Epithelial cell of prostate (primary cell): ENCODE measurements at regions not wholly inside any gene's neighbourhood (a gene's known extent, or its start where the extent isn't known, plus 50 kb on each side); places are given as distances from the start of the nearest gene placed in this dataset.

Experiments
- DNase-seq: peaks from one replicate; pipeline ENCODE4 v3.0.0-alpha.2; 2011; ENCODE audit warnings: low read depth, low spot score
- H3K27ac ChIP-seq: fragments of 450-650 bp; 2 replicates; pipeline ENCODE4 v1.5.1; 2017; ENCODE audit warnings: mild to moderate bottlenecking

DNA sequence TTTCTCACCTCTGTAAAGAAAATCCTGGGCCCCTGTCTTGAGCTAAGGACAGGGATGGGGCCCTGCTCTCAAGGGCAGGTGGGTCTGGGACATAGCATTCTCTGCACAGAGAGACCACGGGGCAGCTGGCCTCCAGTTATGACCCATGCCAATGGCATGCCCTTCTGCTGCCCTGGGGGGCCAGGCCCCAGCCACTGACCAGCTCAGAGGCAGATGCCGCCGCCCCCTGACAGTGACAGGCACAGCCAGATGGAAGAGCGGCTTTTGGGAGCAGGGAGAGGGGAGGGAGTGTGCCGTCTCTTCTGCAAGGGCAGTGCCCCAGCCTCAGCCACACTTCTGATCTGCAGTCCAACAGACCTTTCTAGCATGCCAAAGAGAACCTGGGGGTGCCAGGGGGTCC lies 114.8 kb upstream of the NAV2 start:
- DNase-seq, result no peak
- no peak overlapping the region for H3K27ac ChIP-seq

DNA sequence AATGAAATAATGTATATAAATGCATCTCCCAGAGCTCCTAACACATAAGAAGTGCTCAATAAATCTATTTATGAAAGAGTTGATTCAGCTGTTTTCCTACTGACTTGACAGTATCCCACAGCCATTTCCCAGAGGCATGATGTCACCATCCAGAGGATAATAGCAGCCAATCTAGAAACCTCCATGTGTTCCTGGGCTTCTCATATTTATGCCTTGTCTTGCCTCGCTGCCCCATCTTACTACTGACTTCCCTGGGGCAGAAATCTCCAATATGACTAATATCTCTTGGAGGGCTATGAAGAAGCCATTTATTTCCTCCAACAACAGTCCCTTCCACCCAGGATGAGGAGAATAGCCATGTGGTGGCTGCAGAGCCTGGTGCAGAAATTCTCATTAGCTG lies 115.4 kb upstream of the NAV2 start:
- DNase-seq, result no peak
- H3K27ac ChIP-seq, result no peak overlapping the region

DNA sequence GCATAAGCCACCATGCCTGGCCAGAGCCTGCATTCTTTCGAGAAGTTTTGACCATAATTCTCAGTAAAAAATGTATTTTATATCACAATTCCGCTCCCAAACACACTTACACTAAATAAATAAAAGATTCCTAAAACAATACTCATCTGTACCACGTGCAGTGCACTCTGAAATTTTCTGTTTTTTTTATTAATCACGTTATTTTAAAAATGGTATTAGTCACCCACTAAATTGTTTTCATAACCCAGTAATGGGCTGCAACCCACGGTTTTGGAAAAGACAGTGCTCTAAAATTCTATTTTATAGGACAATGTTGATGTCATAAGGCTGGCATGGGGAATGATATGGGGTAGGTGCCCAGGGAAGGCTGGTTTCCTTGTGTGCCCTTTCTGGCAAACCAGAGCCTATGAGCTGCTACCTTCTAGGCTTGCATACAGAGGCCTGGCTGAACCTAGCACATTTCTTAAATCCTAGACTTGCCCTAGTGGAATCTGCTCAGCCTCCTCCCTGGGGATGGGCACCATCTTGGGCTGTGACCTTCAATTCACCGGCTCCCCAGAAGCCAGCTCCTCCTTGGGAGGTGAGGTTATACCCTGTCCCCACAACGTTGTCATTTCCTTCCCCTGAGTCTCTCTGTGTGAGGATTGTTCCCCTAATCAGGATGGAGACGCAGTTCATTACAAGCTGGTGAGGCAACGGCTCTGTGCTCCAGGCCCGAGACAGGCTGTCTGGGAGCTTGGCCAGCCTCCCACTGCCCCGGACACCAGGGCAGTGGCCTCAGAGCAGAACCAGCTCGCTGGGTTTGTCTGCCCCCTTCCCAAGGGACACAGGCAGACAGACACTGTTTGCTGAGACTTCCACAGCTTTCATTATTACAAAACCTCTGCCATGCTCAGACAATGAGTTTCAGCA lies 116.5 kb upstream of the NAV2 start:
- DNase-seq, result no peak
- H3K27ac ChIP-seq, result no peak overlapping the region

DNA sequence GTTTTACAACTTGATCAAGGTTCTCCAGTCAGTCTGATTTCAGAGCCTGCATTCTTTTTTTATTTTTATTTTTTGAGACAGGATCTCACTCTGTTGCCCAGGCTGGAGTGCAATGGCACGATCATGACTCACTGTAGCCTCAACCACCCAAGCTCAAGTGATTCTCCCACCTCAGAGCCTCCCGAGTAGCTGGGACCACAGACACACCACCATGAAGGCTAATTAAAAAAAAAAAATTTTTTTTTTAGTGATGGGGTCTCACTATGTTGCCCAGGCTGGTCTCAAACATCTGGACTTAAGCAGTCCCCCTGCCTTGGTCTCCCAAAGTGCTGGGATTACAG lies 117.2 kb upstream of the NAV2 start:
- H3K27ac ChIP-seq, result no peak overlapping the region
- DNase-seq, result no peak

DNA sequence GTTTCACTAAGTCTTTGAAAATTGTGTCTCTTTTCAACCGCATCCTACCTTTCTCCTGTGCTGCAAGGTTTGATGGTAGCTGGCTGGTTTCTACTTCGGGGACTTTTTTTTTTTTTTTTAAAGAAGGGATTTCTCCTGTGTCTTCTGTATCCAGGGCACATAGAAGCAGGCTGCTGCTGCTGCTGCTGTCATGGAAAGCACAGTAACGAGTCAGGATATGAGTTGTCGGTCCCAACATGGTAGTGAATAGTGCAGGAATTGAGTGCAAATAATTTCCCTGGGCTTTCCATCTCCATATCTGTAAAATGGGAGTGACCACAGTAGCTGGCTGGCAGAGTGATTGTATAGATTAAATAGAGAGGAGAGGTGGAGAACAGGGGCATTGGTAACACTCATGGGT lies 118.3 kb upstream of the NAV2 start:
- H3K27ac ChIP-seq, result no peak overlapping the region
- no peak for DNase-seq

DNA sequence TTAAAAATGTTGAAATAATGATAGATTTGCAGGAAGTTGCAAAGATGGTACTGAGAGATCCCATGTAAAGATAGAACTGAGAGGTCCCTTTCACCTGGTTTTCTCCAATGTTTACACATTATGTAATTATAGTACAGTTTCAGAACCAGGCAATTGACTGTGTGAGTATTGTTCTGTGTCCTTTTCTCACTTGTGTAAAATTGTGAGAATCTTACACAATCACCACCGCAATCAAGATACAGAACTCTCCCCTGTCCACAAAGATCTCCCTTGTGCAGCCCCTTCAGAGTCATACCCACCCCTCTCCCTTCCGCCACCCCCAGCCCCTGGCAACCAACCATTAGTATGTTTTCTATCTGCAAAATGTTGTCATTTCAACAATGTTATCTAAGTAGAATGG lies 119.8 kb upstream of the NAV2 start:
- DNase-seq, result no peak
- no peak overlapping the region for H3K27ac ChIP-seq

DNA sequence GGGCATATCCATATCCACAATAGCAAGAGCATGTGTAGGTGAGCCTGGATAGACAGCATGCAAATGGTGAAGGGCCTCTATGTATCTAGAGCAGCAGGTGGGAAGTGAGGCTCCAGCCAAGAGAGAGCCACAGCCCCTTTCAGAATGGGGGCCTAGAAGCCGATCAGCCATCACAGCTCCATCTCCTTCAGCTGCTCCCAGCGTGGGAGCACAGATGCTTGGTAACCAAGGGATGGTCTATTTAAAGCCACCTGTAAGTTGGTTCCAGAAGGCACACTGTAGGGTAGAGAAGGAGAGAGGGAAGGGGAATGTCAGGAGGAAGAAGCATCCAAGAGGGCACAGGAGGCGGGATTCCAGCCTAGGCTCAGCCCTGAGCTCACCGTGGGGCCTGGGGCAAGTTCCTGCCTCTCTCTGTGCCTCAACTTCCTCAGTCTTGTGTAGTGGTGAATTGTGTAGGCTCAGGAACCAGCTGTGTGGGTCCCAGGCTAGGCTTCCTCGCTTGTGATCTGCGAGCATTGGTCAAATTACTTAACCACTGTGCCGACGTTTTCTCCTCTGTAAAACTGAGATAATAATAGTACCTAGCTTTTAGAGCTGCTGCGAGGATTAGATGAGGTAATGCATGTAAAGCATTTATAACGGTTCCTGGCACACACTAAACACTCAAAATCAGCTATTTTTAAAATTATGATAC lies 122.9 kb upstream of the NAV2 start:
- no peak for DNase-seq
- H3K27ac ChIP-seq, result no peak overlapping the region

DNA sequence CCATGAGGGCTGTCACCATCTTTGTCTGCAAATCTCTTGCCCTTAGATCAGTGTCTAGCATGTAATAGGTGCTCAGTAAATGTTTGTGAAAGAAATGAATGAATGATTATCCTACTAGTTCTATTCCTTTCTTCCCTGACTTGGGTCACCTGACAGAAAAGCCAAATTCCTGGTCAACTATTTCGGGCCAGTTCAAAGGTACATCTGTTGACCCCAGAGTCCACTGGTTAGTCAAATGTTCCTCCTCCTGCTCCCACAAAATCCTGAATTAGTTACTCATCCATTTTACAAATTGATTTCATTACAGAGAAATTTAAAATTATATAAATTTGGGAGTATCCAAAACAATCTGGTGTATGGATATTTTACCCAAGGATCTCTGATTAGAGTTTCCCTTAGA lies 124.7 kb upstream of the NAV2 start:
- H3K27ac ChIP-seq, result no peak overlapping the region
- DNase-seq, result no peak

DNA sequence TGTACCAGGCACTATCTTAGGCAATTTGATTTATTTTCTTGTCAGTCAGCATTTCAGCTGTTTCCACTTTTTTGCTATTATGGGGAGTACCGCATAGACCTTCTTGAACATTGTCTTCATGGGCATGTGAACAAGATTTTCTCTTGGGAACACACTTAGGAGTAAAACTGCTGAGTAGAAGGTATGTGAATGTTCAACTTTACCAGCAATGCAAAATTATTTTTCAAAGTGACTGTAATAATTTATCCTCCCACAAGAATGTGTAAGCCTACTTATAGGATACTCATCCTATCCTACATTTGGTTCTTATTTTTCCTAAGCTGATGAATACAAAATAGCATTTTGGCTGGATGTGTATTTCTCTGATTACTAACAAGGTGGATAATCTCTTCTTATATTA lies 132.0 kb upstream of the NAV2 start:
- no peak for DNase-seq
- H3K27ac ChIP-seq, result no peak overlapping the region

DNA sequence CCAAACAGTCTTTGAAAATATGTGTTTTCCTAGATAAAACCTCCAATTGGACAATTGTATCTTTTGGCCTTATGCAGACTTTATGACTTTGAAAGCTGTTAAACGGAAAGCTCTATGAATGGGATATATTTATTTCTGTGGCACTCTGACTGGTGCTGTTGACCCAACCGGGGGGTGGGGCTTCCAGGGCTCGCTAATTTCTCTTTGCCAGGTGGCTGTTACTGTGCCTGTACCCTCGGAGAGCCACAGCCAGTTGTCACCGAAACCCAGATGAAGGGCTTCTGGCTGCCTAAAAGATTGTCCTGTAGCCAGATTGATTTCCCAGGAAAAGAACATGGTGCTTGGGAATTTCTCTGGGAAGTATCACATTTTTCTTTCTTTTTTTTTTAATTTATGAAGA lies 132.7 kb upstream of the NAV2 start:
- no peak overlapping the region for H3K27ac ChIP-seq
- no peak for DNase-seq

DNA sequence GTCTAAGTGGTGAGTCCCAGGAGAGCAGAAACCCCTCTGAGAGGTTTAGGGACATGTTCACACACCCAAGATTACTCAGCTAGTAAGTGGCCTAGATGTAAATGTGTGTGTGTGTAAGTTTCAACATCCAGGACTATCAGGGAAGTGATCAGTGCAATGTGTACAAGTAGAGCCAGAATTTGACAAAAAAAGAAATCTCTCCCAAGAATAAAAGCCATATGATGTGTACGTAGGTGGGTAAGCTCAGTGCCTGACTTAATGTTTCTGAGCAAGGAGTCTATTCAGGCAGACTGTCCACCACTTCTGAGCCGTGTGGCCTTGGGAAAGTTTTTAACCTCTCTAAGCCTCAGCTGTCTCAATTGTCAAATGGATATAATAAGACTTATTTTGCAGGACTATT lies 133.8 kb upstream of the NAV2 start:
- no peak for DNase-seq
- no peak overlapping the region for H3K27ac ChIP-seq

DNA sequence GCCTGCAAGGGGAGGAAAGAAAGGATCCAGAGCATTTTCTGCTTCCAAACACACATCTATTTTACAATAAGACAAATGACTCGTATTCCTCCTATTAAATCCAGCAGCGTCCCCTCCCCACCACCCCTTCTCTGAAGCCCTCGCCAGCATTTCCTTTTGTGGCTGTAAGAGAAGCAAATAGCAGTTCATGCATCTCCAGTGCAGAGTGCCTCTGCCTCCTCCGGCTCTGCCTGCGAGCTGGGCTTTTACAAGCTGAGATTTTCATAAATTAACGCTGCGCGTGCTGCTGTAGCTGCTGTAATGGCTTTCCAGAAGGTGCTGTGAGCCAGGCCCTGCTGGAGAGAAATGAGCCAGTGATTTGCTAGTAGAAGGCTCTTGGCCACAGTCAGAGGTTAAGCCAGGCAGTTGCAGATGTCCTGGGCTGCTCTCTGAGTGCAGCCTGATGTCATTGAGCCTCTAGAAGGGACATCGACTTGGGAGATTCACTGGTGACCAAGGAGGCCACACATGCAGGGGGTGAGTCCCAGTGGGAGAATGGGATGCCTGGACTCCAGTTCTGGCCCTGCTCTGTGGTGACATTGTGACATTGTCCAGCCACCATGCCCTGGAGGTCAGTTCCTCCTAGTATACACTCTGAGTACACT lies 134.5 kb upstream of the NAV2 start:
- no peak overlapping the region for H3K27ac ChIP-seq
- no peak for DNase-seq

DNA sequence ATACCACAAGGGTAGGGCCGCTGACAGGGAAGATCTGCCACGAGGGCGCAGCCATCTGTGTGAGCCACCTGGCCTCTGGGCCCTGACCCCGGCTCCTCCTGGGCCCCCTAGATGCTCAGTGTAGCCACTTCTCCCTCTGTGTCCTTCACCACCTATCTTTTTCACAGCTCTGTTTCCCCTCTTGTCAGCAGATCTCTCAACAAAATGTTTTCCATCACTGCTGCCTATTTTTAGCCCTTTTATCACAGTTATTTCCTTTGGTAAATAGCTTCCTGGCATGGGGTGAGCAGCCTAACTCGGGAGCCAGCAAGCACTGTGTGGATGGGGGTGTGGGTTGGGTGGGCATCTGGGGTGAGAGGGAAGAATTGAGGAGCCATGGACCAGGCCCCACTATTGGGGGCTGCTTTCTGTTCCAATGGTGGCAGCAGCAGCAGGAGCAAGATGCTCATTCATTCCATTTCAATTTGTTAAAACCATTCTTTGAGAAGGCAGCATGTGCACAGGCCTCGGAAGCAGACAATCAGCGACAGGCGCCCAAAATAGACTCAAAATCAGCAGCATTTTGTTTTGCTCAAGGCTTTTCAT lies 135.2 kb upstream of the NAV2 start:
- H3K27ac ChIP-seq, result no peak overlapping the region

DNA sequence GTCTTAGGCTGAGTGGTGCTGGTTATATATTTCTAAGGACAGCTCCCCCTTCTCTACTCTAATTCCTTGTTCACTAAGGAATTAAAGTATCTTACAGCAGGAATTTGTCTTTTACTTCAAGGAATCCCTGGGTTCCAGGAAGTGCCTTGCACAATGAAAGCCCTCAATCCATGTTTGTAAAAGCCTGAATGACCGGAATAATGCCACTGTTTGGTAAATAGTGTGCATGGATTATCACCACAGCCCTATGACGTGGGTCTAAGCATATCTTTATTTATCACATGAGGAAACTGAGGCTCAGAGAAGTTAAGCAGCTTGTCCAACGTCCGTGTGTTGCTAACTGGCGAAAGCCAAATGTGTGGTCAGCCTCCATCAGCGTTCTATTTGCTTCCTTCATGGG lies 135.7 kb upstream of the NAV2 start:
- no peak for DNase-seq
- no peak overlapping the region for H3K27ac ChIP-seq

More for the DNA sequence above, 135.2 kb upstream of the NAV2 start:
- no peak for DNase-seq

DNA sequence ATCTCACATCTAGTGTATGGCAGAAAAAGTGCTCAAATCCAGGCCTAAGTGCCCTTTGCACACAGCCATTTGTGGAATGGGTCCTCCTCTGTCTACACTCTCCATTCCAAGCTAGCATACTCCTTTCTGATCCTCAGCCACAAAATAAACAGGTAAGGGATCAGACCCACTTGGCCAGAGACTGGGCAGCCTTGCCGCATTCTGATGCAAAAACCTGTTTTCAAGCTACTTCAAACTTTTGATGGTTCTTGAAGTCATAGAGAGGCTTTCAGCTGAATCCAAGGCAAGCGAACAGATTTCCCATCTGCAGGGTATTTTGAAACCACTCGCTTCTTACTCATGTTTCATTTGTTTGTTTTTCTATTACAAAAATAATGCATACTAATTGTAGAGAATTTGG lies 136.6 kb upstream of the NAV2 start:
- H3K27ac ChIP-seq, result no peak overlapping the region
- no peak for DNase-seq

DNA sequence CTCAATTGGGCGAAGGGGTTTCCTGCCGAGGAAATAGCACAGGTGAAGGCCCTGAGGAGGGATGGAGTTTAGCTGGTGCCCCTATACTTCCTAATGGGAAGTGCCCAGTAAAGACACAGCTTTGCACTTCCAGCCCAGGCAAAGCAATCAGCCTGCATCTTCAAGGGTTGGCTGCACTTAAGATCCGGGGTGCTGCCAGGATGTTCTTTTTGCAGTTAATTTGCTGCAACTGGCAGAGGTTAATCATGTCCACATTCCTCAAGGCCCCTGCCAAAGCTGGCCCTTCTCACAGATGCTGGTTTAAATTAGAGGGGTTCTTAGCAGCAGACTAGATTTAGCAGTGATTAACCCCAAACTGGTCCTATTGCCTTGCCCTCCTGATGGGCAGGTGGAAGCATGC lies 137.7 kb upstream of the NAV2 start:
- H3K27ac ChIP-seq, result no peak overlapping the region
- DNase-seq, result no peak

DNA sequence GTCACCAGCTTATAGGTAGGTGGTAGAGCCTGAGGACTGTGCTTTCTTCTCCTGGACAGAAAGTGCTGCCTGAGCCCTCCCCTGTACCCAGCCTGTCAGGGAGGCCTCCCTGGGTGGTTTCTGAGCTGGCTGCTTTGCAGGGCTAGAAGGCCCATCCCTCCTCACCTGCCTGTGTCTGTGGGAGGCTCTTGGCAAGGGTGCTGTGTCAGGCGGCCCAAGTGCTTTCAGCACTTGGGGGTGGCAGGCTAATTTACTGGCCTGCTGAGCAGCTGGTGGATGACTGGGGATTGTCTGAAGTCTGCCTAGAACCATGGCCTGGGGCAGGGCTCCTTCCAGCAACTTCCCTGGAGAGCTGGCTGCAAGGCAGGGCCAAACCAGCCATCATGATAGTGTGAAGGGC lies 139.0 kb upstream of the NAV2 start:
- no peak for DNase-seq
- H3K27ac ChIP-seq, result no peak overlapping the region

DNA sequence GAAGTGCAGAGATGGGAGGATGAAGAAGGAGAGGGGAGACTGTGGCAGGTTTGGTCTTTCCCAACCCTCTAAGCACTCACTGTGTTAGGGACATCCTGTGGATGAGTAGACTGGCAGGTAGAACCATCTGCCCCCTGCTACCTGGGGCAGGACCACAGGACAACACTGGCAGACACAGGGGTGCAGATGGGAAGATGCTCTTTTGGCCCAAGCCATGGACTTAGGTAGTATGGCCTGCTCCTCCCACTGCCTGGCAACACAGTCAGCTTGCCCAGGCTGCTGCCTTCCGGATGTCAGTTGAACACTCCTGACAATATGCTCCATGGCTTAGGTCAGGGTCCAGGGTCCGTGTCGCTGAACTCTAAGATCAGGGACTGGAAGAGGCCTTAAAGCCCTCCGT lies 140.7 kb upstream of the NAV2 start:
- no peak overlapping the region for H3K27ac ChIP-seq
- DNase-seq, result no peak

DNA sequence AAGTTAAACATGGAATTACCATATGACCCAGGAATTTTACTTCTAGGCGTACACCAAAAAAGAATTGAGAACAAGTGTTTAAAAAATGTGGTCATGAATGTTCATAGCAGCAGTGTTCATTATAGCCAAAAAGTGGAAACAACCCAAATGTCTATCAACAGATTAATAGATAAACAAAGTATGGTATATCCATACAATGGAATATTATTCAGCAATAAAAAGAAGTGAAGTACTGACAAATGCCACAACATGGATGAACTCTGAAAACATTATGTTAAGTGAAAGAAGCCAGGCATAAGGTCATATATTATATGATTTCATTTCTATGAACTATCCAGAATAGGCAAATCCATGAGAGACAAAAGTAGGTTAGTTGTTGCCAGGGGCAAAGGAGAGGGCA lies 141.7 kb upstream of the NAV2 start:
- no peak overlapping the region for H3K27ac ChIP-seq

DNA sequence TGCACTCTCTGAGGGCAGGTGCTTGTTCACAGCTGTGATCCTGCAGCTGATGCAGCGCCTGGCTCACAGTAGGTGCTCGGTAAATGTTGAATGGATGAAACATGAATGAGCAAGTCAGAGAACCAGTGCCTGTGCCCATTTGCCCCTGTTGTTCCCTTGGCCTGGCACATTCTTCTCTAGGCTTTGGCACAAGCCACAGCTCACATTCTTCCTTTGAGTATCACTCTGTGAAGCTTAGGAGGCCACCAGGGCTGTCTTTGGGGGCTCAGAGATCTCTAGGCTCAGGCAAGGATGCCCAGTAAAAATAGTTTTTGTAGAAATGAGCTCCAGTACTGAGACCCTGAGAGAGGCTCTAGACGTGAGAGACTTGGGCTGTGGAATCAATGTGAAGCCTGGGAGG lies 144.6 kb upstream of the NAV2 start:
- H3K27ac ChIP-seq, result no peak overlapping the region
- DNase-seq, result no peak

More for the DNA sequence above, 141.7 kb upstream of the NAV2 start:
- no peak for DNase-seq
